Activated naive CD4-positive, alpha-beta T cell treated with anti-CD3 and anti-CD28 coated beads, Interleukin-2, amount 50 U/mL, for 24 hours (primary cell): ENCODE measurements at regions not wholly inside any gene's neighbourhood (a gene's known extent, or its start where the extent isn't known, plus 50 kb on each side); places are given as distances from the start of the nearest gene placed in this dataset.

Experiments
- H3K27ac Mint-ChIP-seq: one replicate; pipeline ENCODE4 v1.8.0; 2021; ENCODE audit warnings: mild to moderate bottlenecking, mixed read lengths
- H3K27me3 Mint-ChIP-seq: one replicate; pipeline ENCODE4 v1.8.0; 2021; ENCODE audit warnings: mixed read lengths
- H3K36me3 Mint-ChIP-seq: one replicate; pipeline ENCODE4 v1.8.0; 2021; ENCODE audit warnings: mixed read lengths
- H3K4me1 Mint-ChIP-seq: one replicate; pipeline ENCODE4 v1.8.0; 2021; ENCODE audit warnings: mixed read lengths
- H3K4me3 Mint-ChIP-seq: one replicate; pipeline ENCODE4 v1.8.0; 2021; ENCODE audit warnings: mild to moderate bottlenecking, mixed read lengths
- H3K9me3 Mint-ChIP-seq: one replicate; pipeline ENCODE4 v1.8.0; 2021; ENCODE audit warnings: mixed read lengths

DNA sequence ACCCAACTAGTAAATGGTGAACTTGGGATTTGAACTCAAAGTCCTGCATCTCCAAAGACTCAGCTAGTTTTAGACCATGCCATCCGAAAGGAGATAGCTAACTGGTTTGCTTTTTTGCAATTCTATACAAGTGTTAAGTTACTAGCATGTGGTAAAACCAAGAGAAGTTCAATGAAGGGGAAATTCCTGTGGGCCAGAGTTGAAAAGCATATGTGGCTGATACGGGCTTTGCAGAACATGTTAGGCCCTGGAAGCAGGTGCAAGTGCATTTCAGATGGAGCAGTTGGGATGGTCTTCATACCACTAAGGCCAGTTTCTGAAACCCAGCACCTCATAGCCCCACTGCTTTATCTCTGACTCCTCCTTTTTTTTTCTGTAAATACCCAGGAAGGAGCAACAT lies 620.9 kb downstream of the PLPP3 start:
- H3K27me3 Mint-ChIP-seq, result peaks cover 2% of the 10 kb centered on the region
- no peaks in the 10 kb centered on the region for H3K36me3 Mint-ChIP-seq
- H3K9me3 Mint-ChIP-seq, result peaks cover 8% of the 10 kb centered on the region
- H3K27ac Mint-ChIP-seq, result no peak overlapping the region
- no peak overlapping the region for H3K4me3 Mint-ChIP-seq
- no peaks in the 10 kb centered on the region for H3K4me1 Mint-ChIP-seq

DNA sequence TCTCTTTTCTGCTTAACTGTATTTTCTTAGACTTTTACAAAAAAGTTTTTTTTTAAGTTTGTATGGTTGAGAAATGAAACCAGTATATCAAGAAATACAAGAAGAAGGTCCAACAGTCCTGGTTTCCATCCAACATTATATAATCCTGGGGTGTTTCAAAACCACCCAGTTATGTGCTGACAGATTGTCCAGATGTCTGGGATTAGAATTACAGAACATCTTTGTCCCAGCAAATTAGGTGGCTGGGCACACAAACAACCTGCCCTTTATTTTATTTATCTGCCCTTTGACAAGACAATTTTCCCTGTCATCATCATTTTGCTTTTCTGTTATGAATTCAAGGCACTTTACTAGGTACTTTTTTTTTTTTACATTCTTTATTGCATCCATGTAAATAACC lies 622.1 kb downstream of the PLPP3 start:
- Mint-ChIP-seq H3K27ac (no peak overlapping the region), H3K9me3 (no peaks in the 10 kb centered on the region), H3K4me1 (no peaks in the 10 kb centered on the region), H3K4me3 (no peak overlapping the region), H3K27me3 (peaks cover 2% of the 10 kb centered on the region), H3K36me3 (no peaks in the 10 kb centered on the region)

DNA sequence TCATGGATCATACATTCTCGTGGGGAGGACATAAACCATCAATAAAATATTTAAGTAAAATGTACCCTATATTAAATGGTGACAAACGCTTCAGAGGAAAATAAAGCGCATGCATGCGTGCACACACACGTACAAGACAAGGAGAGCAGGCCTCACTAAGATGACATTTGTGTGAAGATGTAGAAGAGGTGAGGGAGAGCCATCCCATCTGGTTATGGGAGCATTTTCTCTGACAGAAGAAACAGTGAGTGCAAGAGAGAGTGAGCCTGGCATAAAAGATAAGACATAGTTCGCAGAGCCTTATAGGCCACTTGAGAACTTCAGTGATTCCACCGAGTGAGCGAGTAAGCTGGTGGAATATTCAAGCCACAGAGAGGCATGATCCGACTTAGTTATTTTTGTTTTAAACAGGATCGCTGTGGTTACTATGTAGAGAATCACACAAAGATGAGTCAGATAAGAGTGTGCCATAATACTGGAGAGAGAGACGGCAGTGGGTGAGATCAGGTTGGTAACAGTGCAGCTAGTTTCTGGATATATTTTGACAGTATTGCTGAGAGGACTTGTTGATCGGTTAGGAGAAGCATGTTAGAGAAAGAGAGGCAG lies 624.2 kb downstream of the PLPP3 start:
- no peaks in the 10 kb centered on the region for H3K36me3 Mint-ChIP-seq
- no peak overlapping the region for H3K27ac Mint-ChIP-seq
- no peaks in the 10 kb centered on the region for H3K9me3 Mint-ChIP-seq
- no peaks in the 10 kb centered on the region for H3K27me3 Mint-ChIP-seq
- no peak overlapping the region for H3K4me3 Mint-ChIP-seq
- H3K4me1 Mint-ChIP-seq, result no peaks in the 10 kb centered on the region

DNA sequence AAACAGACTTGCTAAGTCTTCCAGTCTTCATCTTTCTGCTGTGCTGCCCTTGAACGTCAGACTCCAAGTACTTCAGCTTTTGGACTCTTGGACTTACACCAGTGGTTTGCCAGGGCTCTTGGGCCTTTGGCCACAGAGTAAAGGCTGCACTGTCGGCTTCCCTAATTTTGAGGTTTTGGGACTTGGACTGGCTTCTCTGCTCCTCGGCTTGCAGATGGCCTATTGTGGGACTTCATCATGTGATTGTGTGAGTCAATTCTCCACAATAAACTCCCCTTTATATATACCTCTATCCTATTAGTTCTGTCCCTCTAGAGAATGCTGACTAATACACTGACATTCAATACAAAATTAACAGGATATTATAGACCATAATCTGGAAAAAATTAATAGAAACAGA lies 628.1 kb downstream of the PLPP3 start:
- Mint-ChIP-seq H3K27ac (no peak overlapping the region), H3K27me3 (no peaks in the 10 kb centered on the region), H3K4me3 (no peak overlapping the region), H3K9me3 (no peaks in the 10 kb centered on the region), H3K4me1 (no peaks in the 10 kb centered on the region), H3K36me3 (no peaks in the 10 kb centered on the region)

DNA sequence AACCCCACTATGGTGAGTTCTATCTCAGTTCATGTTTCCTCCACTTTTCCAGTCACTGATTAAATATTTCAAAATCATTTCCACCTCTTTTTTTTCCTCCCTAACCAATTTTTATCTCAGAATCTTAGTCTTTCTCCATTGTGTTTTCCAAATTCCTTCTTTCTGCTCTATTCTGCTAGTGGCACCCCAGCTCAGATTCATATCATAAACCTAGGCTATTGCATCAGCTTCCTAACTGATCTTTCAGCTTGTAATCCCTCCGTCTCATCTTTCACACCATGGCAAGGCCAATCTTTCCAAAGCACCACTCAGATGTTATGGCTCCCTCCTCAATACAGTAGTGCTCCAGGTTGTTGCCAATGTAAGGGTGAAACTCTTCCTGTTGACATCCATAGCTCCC lies 631.9 kb downstream of the PLPP3 start:
- Mint-ChIP-seq H3K9me3 (no peaks in the 10 kb centered on the region), H3K36me3 (no peaks in the 10 kb centered on the region), H3K4me3 (no peak overlapping the region), H3K27me3 (no peaks in the 10 kb centered on the region), H3K4me1 (no peaks in the 10 kb centered on the region), H3K27ac (no peak overlapping the region)

DNA sequence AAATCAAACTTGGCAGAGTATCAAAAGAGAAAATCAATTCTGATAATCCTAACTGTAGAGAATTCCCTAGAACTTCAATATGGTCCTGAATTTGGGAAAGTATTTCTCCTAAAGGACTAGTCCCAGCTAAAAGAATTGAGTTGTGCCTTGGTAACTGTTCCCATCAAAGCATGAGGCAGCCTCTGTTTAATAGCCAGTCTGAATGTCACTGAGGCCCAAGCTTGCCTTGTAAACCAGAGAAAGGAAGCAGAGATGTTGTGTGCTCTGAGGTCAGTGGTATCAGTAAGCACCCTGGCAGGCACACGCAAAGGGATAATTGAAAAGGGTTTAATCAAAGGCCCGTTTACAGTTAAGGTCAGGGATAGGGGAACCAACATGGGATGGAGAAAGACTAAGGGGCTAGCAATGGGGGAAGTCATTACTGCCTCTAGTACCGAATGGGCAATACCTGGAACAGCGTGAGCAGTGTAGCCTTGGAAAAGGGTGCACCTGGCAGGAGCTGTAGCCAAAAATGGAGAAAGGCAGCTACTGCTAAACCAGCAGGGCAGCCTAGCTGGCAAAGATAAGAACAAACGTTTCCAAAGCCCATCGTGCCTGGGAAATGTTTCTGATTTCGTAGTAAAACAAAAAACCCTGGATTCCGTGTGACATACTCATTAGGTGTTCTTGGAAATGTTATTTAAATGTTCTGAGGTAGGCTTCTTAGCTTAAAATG lies 635.5 kb downstream of the PLPP3 start:
- Mint-ChIP-seq H3K4me3 (no peak overlapping the region), H3K36me3 (no peaks in the 10 kb centered on the region), H3K27ac (no peak overlapping the region), H3K4me1 (no peaks in the 10 kb centered on the region), H3K27me3 (no peaks in the 10 kb centered on the region), H3K9me3 (no peaks in the 10 kb centered on the region)

DNA sequence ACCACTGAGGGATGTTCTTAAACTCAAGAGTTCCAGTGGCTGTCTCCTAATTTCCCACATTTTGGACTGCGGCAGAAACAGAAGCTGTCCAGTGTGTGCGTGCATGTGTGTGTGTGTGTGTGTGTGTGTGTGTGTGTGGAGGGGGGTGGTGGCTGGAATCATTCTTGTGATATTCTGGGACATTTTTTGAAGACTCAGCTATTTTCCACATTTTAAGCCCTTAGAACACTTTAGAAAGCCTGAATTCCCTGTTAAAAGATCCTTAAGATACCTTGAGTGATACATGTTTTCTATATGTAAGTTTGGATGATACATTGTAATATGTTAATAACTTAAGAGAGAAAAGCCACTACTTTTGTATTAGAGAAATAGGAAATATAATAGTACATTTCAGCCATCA lies 636.4 kb downstream of the PLPP3 start:
- Mint-ChIP-seq H3K27me3 (no peaks in the 10 kb centered on the region), H3K36me3 (no peaks in the 10 kb centered on the region), H3K4me1 (no peaks in the 10 kb centered on the region), H3K4me3 (no peak overlapping the region), H3K27ac (no peak overlapping the region), H3K9me3 (no peaks in the 10 kb centered on the region)

DNA sequence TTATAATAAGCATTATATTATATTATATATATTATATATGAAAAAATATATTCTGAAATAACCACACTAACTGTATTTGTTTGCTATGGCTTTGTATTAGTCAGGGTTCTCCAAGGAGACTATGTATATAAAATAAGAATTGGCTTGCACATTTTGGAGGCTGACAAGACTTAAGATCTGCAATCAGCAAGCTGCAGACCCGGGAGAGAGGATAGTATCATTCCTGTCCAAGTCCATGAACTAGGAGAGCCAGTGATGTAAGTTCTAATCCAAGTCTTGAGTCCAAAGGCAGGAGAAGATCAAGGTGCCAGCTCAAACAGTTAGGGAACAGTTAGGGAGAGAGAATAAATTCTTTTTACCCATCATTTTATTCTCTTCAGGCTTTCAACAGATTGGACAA lies 639.5 kb downstream of the PLPP3 start:
- Mint-ChIP-seq H3K4me1 (no peaks in the 10 kb centered on the region), H3K27me3 (no peaks in the 10 kb centered on the region), H3K27ac (no peak overlapping the region), H3K9me3 (no peaks in the 10 kb centered on the region), H3K4me3 (no peak overlapping the region), H3K36me3 (no peaks in the 10 kb centered on the region)

DNA sequence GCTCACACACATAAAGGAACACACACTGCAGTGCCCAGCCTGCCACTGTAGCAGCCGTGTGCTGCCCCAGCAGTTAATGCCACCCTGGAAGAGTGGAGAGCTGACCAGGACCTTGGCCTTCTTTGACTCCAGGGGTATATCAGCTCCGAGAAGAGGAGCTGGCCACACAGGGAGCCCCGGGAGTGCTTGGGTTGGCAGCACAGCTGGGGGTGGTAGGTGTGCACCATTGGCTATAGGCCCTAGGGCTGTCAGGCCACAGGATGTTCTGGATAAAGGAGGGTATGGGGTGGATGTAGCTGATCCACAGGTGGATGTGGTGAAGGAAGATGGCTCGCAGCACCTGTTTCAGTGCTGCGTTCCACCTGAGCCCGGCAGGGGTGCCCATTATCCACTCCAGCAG lies 640.5 kb downstream of the PLPP3 start:
- no peak overlapping the region for H3K27ac Mint-ChIP-seq
- H3K36me3 Mint-ChIP-seq, result no peaks in the 10 kb centered on the region
- no peaks in the 10 kb centered on the region for H3K4me1 Mint-ChIP-seq
- no peaks in the 10 kb centered on the region for H3K27me3 Mint-ChIP-seq
- H3K4me3 Mint-ChIP-seq, result no peak overlapping the region
- no peaks in the 10 kb centered on the region for H3K9me3 Mint-ChIP-seq

DNA sequence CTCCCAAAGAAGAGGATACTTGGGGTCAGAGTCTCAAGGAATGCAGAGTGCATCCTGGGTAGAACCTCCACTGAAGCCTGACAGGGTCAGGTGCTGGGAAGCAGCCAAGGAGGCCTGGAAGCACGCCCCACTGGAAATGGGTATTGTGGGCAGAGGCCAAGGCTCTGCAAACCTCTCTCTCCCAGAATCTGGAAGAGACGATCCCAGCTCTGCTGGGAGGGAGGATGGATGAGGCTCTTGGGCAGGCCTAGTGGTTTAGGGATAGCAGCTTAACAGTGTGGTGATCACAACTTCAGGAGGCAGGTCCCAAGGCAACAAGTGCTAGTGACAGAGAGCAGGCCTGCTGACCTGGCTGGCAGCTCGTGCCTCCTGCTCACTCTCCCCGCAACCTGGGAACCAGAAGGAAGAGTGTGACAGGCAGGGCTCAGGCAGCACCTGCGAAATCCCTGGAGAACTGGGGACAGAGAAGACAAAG lies 641.0 kb downstream of the PLPP3 start:
- H3K27me3 Mint-ChIP-seq, result no peaks in the 10 kb centered on the region
- H3K4me1 Mint-ChIP-seq, result no peaks in the 10 kb centered on the region
- H3K36me3 Mint-ChIP-seq, result no peaks in the 10 kb centered on the region
- no peak overlapping the region for H3K4me3 Mint-ChIP-seq
- no peaks in the 10 kb centered on the region for H3K9me3 Mint-ChIP-seq
- H3K27ac Mint-ChIP-seq, result no peak overlapping the region

DNA sequence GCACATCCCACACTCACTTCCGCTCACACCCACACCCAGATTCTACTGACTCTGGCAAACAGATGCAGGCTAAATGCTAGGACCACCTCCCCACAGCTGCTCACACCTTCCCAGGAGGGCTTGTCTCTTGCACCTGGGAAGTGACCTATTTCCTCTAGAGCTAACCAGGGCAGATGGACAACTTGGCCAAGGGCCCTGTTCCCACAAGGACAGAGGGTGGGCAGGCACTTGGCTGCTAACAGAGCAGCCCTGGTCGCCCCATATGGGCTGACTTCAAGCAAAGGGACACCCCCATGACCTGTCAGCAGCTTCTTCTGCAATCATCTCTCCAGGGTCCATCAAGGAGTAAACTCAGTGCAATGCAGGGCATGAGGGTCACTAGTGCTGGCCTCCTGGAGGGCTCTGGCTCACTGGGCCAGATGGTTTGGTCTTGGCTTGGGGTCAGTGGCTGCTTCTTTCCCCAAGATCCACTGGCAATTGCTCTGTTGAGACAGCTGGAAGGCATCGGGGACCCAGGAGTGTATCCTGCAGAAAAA lies 641.5 kb downstream of the PLPP3 start:
- Mint-ChIP-seq H3K4me3 (no peak overlapping the region), H3K27ac (no peak overlapping the region), H3K36me3 (no peaks in the 10 kb centered on the region), H3K4me1 (no peaks in the 10 kb centered on the region), H3K9me3 (no peaks in the 10 kb centered on the region), H3K27me3 (no peaks in the 10 kb centered on the region)

DNA sequence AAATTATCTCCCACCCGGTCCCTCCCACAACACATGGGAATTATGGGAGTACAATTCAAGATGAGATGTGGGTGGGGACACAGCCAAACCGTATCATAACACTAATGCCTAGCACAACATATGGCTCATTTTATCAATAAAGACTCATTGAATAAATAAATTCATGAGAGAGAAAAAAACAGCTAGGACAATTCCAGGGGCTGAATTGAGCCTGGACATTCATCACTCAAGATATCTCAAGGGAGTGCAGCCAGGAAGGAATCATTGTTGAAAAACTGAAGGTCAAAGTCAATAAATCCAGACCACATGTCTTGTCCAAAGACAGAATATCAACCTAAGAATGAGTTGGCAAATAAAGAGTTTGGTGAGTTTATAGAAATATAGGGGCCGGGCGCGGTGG lies 644.1 kb downstream of the PLPP3 start:
- H3K36me3 Mint-ChIP-seq, result no peaks in the 10 kb centered on the region
- no peaks in the 10 kb centered on the region for H3K4me1 Mint-ChIP-seq
- no peak overlapping the region for H3K27ac Mint-ChIP-seq
- H3K9me3 Mint-ChIP-seq, result no peaks in the 10 kb centered on the region
- H3K4me3 Mint-ChIP-seq, result no peak overlapping the region
- H3K27me3 Mint-ChIP-seq, result peaks cover 1% of the 10 kb centered on the region

DNA sequence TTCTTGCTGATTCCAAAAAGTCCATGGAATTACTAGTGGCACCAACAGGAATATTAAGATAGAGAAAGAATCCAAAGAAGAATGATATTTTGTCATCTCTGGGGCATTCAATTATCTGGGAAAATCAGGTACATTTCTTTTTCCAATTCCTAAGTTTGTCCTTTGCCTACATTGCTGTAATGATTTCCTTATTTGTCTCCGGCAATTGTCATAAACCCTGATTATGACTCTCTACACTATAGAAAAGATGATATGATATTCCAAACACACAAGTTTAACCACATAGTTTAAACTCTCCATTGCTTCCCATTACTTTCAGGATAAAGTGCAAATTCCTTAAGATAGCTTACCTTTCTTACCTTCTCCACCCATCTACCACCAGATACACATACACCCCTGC lies 647.0 kb downstream of the PLPP3 start:
- no peak overlapping the region for H3K27ac Mint-ChIP-seq
- H3K4me3 Mint-ChIP-seq, result no peak overlapping the region

DNA sequence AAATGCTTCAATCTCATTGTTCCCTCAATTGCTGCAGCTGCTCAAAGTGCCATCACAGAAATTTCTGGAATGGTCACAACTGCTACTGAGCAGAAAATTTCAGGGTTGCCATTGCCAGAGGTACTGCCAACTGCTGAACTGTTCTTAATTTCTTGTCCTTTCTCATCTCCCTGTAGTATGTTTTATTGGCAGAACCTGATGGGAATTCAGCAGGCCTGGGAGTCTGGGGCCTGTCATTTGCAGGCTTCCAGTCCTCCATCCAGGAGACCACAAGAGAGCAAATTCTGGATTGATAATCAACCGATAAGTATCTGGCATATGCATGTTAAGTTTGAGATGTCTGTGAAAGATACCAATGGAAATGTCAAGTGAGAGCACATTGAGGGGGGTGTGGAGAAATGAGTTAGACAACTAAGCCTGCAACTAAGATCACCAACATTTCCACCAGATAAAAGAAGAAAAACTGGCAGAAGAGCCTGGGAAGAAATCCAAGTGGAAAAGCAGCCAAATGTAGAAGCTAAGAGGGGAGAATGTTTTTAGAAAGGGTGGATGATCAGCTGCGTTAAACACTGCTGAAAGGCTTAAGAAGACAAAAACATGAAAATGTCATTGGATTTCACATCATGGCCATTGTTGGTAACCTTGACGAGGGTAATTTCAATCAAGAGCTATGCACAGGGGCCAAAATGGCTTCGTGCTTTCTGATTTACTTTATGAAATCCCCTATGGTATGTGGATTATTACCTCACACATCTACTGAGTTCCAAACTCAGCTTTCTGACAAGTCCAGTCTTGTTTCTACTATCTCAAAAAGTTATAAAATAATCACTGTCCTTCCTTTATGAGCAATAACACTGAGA lies 648.1 kb downstream of the PLPP3 start:
- peaks cover 1% of the 10 kb centered on the region for H3K27me3 Mint-ChIP-seq
- H3K4me1 Mint-ChIP-seq, result no peaks in the 10 kb centered on the region
- H3K36me3 Mint-ChIP-seq, result no peaks in the 10 kb centered on the region
- no peaks in the 10 kb centered on the region for H3K9me3 Mint-ChIP-seq
- H3K27ac Mint-ChIP-seq, result no peak overlapping the region
- H3K4me3 Mint-ChIP-seq, result no peak overlapping the region

More for the DNA sequence above, 647.0 kb downstream of the PLPP3 start:
- Mint-ChIP-seq H3K4me1 (no peaks in the 10 kb centered on the region), H3K36me3 (no peaks in the 10 kb centered on the region), H3K27me3 (peaks cover 1% of the 10 kb centered on the region), H3K9me3 (no peaks in the 10 kb centered on the region)

DNA sequence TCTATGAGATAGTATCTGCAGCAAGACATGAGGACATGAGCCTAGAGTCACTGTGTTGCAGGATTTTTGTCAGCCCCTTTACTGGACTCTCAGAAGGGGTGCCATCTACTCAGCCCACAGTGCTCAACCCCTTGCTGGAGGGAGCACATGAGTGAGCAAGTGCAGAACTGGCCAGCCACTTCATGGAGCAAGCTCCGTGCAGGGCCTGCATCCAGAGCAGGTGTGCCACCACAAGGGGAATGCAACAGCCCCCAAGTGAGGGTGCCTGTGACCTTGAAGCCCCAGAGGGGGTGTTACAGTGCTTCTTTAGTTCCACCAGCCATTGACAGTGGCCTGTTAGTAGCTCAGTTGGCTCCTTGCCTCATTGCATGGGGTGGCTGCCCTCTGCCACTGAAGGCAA lies 649.7 kb downstream of the PLPP3 start:
- peaks cover 1% of the 10 kb centered on the region for H3K27me3 Mint-ChIP-seq
- no peaks in the 10 kb centered on the region for H3K4me1 Mint-ChIP-seq
- no peaks in the 10 kb centered on the region for H3K9me3 Mint-ChIP-seq
- H3K4me3 Mint-ChIP-seq, result no peak overlapping the region
- H3K27ac Mint-ChIP-seq, result no peak overlapping the region
- no peaks in the 10 kb centered on the region for H3K36me3 Mint-ChIP-seq

DNA sequence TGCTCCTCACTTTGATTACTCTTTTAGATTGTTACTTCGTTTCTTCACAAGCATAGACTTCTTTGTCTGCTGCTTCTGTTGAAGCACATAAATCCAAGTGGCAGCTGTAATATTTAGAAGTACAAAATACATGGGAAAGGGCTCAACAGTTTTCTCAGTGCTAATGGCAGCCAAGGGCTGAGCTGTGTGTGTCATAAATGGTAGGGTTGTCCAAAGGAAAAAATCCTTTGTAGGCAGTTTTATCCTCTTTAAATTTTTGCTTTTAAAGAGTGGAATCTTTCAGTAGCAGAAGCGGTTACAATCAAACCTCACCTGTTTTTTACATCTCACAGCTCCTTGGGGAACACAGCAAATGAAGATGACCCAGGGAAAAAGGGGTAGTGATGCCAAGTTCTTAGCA lies 650.8 kb downstream of the PLPP3 start:
- no peaks in the 10 kb centered on the region for H3K4me1 Mint-ChIP-seq
- no peak overlapping the region for H3K27ac Mint-ChIP-seq
- H3K4me3 Mint-ChIP-seq, result no peak overlapping the region
- H3K9me3 Mint-ChIP-seq, result no peaks in the 10 kb centered on the region
- H3K27me3 Mint-ChIP-seq, result peaks cover 3% of the 10 kb centered on the region
- no peaks in the 10 kb centered on the region for H3K36me3 Mint-ChIP-seq
